GM21723 (cell line): ENCODE measurements at regions not wholly inside any gene's neighbourhood (a gene's known extent, or its start where the extent isn't known, plus 50 kb on each side); places are given as distances from the start of the nearest gene placed in this dataset.

Source experiments
- ATAC-seq: cut with Tn5 transposase; IDR thresholded peaks from one replicate; pipeline ENCODE4 v1.9.1; 2021; ENCODE audit warnings: mild to moderate bottlenecking, moderate library complexity; ENCODE audit not compliant: unreplicated experiment

DNA sequence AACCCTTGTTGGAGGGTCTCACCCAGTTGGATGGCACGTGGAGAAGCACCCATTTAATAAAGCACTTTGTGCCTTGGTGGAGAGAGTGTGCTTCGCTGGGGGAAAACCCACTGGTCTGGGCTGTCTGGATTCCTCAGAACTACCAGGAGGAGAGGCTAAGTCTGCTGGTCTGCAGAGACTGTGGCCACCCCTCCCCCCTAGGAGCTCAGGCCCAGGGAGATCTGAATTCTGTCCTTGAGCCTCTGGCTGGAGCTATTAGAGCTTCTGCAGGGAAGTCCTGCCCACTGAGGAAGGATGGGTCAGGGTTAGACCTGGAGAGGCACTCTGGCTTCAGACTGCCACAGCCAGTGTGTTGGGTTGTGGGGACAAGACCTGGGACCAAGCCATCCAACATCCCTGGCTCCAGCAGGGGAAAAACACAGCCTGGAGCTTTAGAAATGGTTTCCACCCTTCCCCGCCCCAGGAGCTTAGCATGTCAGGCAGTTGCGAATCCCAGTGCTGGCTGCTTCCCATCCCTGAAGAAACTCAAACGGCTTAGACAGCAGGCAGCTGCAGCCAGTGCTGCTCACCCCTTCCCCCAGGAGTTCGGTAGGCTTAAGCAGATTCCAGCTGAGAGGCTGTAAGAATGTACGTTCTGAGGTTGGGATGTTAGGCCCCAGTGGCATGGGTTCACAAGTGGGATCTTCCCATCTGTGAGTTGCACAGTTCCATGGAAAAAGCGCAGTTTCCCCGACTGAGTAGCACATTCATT lies 288.3 kb downstream of the TGFB2 start:
- ATAC-seq = no peak

DNA sequence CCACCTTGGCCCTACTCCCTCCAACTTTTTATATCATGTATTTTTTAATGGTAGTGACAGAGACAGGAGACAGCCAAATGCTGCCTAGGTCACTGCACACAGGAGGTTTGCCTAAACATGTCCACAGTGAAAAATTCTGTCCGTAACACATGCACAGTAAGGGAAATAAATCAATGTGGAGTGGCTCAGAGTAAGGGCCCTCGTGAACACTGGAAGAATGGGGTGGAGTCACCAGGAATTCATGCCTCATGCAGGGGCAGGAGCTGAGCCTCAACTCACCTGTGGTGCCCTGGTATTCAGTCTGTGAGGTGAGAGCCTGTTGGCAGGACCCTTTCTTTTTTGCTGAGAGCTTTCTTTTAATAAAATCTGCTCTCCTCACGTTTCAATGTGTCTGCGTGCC lies 289.1 kb downstream of the TGFB2 start:
- no peak for ATAC-seq

DNA sequence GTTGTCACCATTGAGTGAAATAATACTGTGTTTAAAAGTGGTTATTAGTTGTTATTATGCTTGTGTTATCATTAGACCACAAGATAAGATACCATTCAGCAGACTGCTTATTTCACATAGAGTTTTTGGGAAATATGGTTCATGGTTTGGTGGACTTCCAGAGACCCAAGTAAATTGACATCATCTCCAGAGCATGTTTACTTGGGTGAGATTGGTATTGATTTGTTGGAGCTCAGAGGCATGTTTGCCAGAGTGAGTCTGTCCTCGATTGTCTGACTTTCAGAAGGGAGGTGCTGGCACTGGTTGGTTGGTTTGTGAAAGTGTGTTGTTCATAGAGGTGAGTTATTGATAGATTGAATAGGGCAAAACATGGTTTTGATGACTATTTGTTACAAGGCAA lies 291.4 kb downstream of the TGFB2 start:
- no peak for ATAC-seq

DNA sequence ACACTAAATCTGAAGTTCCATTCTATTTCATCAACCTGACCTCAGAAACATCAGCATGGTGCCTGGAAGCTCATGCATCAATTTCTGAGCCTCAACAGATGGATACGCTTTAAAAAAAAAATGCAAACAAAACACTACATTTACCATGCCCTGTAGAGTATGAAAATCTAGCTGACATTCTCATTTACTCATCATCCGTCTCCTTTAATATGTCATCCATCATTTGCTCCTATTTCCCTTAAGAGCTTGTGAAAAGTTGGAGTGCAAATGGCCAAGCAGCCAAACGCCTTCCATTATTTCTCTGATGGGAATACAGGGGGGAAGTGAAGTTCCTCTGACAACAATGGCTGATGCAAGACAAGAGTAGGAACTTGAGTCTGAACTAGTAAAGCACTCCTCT lies 295.0 kb downstream of the TGFB2 start:
- no peak for ATAC-seq

DNA sequence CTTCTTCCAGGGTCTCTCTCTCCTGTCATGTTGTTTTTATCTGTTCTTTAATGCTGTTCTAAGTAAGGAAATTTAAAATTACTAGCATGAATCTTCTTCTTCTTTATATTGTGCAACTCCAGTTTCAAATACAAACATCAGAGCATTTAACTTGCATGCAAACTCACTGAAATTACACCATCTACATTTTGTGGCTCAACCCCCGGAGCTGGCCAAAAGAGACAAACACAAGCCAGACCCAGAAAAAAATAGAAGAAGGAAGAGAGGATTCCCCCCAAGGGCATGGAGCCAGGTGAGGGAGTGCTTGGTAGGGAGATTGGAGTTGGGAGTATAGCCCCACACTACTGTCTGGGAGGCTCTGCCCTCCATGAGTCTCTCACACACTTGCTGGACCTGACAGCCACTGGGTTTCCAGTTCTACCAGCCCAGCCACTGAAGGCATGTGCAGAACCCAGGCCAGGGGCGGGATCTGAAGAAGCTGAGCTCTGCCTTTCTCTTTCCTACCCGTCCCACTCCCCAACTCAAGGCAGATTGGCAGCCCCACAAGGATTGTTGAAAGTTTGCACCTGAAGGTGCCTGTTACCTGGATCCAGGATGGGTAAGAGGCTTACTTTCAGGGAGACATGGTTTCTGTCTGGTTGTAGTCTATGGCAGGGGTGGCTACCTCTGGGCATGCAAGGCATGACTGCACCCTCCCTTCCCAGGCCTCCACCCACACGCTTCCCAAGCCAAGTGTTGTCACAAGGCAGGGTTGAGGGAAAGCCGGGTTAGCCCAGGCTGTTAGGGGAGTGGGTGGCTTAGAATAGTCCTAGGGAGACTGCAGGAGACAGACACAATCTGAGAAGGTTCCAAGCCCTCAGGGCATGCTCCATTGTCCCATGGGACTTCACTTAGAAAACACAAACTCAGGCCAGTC lies 297.2 kb downstream of the TGFB2 start:
- no peak for ATAC-seq

DNA sequence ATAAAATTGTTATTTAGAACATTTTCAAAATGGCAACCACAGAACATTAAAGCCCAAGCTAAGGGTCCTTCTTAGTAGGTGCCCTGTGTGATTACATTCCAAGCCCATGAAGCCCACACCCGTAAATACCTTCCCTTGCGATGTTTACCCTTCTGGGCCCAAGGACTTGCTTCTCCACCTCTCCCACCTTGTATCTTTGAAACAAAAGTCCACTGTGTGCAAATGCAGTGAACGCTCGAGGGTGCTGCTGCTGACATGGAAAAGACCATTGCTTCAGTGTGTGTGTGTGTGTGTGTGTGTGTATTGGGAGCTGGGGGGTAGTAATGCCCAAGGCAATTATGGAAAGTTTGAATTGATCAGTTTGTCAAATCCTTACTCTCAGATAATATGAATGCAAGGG lies 298.1 kb downstream of the TGFB2 start:
- ATAC-seq = no peak

DNA sequence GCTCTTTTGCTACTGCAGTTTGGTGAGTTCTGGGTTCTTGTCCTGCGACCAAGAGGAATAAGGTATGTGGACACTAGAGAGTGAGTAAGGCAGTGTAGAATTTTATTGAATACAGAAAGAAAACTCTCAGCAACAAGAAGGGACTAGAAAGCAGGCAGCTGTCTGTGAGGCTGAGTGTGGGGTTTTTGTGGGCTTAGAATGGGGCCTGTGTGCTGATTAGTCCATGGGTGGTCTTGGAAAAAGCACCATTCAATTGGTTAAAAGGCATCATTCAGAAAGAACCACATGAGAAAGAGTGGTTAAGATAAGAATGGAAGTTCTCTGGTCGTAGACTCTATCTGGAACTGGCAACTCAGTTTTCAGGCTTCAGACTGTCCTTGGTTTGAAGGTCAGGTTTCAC lies 298.8 kb downstream of the TGFB2 start:
- ATAC-seq = no peak

DNA sequence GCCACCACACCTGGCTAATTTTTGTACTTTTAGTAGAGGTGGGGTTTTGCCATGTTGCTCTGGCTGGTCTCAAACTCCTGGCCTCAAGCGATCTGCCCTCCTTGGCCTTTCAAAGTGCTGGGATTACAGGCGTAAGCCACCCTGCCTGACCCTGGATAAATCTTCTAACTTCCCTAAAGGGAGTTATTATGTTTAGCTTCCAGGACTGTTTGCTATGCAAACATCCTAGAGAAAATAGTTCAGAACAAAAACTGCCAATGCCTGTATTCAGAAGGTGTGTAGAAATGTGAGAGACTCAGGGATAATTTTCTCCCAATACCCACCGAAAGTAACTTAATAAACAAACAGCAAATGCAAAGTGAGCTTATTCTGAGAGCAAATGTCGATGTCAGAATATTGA lies 301.2 kb downstream of the TGFB2 start:
- no peak for ATAC-seq

DNA sequence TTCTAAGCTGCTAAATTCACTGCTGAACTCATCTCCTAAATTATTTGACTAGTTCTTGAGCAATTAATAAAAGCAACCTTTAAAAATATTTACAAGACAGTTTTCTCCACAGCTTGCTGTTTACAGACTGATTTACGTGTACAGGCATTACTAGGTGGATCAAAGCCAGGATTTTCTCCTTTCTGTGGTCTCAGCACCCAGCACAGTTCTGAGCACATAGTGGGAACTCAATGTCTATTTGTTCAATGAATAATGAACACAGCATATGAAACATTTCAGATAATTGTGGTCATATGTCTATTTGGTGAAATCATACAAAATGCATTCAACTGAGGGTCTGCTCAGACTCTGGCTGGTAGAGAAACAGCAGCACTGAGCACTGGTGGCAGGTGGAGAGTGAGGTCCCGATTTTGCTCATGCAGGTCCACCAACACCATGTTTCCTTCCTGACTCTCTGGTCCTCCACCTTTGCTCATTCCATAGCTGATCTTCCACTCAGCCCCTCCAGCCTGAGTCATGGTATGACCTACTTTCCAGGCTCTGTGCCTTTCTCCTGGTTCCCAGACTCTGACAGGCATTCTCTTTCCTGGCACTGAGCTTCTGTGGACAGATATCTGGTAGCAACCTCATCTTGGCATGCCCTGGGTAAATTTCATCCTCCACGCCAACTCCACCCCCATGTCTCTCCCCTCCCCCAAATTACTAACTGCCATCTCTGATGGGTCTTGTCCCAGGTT lies 311.3 kb downstream of the TGFB2 start:
- no peak for ATAC-seq

DNA sequence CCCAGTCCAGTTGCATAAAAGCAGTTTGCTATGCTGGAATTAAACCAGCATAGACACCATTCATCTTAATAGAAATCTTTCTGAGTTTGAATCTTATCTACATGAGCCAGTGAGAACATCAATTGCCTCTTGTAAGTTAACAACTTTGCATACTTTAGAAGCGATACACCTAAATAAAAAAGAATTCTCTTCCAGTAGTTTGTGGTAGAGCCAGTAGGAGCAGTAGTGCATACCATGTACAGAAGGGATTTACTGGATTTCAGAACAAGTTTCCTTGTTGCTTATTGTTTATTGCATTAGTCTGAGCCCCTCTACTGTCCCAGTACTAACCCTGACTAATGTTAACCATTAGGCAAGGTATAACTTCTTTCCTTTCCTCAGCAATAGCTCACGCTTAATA lies 313.1 kb downstream of the TGFB2 start:
- no peak for ATAC-seq

DNA sequence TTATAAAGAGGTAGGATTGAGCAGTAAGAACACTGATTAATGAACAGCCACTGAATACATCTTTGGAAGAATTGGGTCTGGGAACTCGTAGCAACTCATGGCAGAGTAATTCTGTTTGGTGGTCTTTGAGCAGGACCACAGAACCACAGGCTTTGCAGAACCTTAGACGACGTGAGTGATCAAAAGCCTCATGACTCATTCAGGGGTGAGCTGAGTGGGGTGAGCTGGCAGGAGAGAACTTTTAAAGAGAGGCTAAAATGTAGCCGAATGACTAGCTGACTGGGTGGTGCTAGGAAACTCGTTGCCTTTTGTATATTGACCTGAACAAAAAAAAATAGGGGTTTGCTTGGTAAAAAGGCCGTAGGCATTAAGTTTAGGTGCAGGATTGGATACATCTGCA lies 313.8 kb downstream of the TGFB2 start:
- ATAC-seq = no peak

DNA sequence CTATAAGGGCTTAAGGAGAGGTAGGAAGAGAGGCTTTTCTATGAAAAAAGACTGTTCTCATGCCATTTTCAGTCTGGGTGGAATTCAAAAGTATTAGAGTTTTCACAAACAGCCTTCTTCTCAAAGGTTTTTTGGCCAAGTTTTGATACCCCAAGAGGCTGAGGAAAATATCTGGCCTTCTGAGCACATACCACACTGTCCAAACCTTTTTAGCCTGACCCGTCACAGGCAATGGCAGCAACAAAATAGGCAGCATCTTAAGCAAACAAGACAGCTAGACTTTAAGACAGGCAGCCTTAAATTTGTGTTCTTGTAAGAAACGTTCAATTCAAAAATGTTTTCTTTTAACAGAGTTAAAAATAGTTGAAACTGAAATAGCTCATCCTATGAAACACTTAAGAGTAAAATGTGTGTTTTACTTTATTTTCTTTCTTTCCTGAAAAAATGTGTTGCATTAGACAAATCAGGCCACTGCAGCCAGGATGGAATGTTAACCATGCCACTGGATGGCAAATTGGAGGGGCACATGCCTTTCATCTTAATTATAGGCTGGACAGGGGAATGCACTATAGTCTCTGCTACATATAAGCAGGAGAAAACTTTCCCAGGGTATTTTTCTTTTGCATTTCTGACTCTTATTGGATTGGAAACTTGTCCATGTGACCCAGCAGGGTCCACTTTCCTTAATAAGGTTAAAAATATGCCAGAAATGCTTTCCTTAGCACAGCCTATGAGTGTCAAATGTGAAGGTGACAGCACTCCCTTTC lies 315.0 kb downstream of the TGFB2 start:
- ATAC-seq = no peak

DNA sequence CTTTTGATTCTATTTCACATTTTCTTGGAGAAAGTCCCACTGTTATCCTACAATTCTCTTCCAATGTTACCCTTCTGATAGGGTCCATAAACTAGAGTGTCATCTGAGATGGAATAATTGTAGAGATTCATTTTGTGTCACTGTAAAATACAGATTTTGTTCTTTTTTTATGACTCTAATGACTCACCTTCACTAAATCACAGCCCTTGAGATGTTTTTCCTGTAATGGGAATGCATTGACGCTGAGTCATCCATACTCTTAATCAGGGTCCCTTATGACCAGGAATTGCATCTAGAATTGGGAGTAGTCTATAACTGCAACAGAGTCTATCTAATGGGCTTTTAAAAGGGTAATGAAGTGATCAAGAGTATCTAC lies 315.5 kb downstream of the TGFB2 start:
- ATAC-seq = no peak

DNA sequence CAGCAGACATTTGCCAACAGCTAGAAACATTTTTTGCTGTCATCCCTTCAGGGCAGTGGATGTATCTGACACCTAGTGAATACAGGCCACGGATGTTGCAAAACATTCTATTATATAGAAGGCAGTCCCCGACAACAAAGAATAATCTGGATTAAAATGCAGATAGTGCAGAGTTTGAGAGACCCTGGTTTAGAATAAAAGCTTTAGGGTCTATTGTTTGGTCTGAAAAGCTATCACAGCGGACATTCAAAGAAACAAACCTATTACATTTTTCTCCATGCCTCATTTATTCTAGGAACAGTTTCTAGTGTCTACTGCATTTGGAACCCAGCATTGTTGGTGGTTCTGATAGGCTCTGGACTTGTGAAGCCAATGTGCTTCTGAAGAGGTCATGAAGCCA lies 316.3 kb downstream of the TGFB2 start:
- ATAC-seq = no peak

DNA sequence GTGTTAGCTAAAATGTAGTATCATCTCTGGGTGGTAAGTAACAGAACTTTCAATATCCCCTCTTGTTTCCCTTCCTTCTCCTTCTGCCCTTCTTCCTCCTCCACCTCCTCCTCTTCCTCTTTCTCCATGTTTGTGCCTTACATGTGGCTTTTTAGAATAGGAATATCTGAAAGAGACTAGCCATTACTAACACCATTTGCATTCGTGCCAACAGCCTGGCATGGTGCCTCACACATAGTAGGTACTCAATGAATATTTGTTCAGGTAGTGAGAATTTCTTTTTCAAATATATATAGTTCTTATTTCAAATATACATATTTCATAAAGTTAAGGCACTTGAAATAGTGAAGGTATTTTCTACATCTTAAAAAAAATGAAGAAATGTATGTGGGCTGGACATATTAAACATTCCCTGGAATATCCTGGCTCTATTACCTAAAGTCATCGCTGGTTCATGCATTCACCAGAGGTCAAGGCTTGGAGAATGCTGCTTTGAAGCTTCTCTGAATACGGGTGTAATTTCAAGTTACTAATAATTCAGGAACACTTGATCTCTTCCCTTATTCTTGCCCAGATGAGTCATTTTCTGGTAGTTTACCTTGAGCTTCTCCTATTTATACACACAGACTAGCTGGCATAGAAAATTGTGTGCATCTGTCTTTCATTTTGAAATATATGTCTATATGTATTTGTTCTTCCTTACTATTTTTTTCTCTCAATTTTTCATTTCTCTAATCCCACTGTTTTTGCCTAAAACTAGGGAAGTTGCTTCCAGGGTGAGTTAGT lies 319.4 kb downstream of the TGFB2 start:
- ATAC-seq = no peak

DNA sequence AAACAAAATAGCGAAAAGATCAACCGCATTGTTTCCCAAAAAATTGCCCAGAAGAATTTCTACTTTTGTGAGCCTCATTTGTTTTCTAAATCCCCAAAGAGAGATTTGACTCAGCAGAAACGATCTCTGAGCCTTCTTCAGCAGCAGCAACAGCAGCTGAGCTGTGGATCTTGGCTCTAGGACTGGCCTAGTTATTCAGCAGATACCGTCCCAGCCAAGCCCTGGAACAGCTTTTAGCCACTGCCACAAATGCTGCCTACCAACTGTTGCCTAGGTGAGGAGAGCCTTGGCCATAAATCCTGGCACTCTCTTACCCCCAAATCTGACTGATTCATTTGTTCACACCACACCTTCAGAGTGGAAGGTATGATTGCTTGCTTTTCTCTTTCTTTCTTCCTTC lies 320.1 kb downstream of the TGFB2 start:
- ATAC-seq = no peak

DNA sequence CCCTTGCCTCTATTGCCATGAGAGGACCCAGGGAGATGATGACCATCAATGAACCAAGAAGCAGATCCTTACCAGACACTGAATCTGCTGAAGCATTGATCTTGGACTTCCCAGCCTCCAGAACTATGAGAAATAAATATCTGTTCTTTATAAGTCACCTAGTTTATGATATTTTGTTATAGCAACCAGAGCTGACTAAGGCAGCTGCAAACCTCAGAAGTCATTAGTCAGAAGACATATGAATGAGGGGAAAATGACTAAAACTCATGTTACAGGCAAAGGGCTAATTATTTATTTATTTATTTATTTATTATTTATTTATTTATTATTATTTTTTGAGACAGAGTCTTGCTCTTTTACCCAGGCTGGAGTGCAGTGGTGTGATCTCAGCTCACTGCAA lies 321.1 kb downstream of the TGFB2 start:
- no peak for ATAC-seq

DNA sequence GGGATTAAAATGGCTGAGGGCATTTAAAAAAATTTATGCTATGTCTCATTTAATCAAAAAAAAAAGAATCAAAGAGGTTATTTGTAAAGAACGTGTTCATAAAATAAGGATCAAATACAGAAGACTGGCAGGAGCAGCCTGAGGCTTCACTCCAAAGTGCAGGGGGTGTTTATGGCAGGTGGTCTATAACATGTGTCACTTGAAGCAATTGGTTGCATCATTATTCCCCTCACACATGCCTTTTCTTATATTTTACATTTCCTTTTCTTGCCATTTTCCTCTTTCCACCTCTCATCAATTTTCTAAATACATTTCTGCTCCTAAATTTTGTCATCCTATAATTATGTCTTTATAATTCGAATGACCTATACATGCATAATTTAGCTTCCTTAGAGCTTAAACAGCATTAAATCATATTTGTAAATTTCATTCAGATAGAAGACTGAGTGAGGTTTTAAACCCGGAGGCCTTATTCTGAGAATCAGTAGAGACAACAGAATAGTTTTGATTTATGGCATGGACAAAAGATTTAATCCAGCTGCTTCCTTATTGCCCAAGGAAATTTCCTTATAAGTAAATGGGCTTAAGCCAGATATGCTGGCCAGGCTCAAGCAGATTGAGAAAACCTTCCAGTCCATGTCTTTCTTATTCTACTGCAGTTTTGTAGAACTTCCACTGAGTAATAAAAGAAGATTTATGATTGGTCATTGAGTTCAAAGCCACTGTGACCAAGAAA lies 322.8 kb downstream of the TGFB2 start:
- ATAC-seq = no peak

DNA sequence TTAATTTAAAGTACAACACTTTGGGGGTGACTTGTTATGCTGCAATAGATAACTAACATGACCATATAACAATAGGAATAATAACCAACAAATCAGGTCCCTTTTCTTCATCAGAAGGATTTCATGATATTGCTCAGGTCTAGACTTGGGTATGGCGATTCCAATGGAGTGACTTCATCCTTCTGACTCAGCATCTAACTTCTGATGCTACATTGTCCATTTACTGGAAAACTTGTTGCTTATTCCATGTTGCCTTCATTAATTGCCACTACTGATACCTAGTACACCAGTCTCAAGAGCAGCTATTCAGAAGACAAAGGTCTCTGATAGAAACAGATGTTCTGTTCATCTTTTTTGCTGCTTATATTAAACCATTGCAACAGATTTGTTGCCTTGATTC lies 324.3 kb downstream of the TGFB2 start:
- no peak for ATAC-seq
